ENCODE measurements at regions not wholly inside any gene's neighbourhood (a gene's known extent, or its start where the extent isn't known, plus 50 kb on each side); places are given as distances from the start of the nearest gene placed in this dataset.

- Histone ChIP-seq H4K20me1 (ENCODE audit: insufficient read depth) (no peaks in the 10 kb centered on the region), H3F3A (ENCODE audit: insufficient read depth, low read length, poor library complexity, severe bottlenecking) (no peaks in the 10 kb centered on the region), H3K27me3 (ENCODE audit: insufficient read depth, low read depth, low read length) (no peaks in the 10 kb centered on the region), H2AFZ (ENCODE audit: low read depth, low read length) (no peak overlapping the region), H3K4me2 (ENCODE audit: low read length) (no peak overlapping the region), H3K79me2 (replicated peaks; ENCODE audit: insufficient read depth, low read length) (no peaks in the 10 kb centered on the region), H3K9me2 (ENCODE audit: insufficient read depth, low read length) (no peaks in the 10 kb centered on the region), H3K4me3 (ENCODE audit: low read length) (no peak overlapping the region), H3K9me3 (ENCODE audit: low read length) (no peaks in the 10 kb centered on the region), H3K36me3 (ENCODE audit: insufficient read depth, low read length) (no peaks in the 10 kb centered on the region), H3K27ac (ENCODE audit: low read length) (no peak overlapping the region), H3K9ac (ENCODE audit: low read length) (no peak overlapping the region)
- TF ChIP-seq RAD21 (conservative IDR thresholded peaks at IDR 0.05) (no peak), EZH2 (IDR thresholded peaks at IDR 0.05; ENCODE audit: borderline replicate concordance, insufficient read depth, low read length, poor library complexity, severe bottlenecking) (no peak), POLR2AphosphoS5 (IDR thresholded peaks at IDR 0.05) (no peak), EP300 (conservative IDR thresholded peaks at IDR 0.05; ENCODE audit: poor library complexity, severe bottlenecking) (no peak), MXI1 (conservative IDR thresholded peaks at IDR 0.05; ENCODE audit: poor library complexity, severe bottlenecking) (no peak), TAF1 (IDR thresholded peaks at IDR 0.05; ENCODE audit: low read depth) (no peak), REST (IDR thresholded peaks at IDR 0.05; ENCODE audit: borderline replicate concordance) (no peak), SMC3 (conservative IDR thresholded peaks at IDR 0.05; ENCODE audit: poor library complexity) (no peak), CTCF (IDR thresholded peaks at IDR 0.05; ENCODE audit: poor library complexity, severe bottlenecking) (no peak)
These were observed 68.2 kb downstream of the LHX9 start for GRCh38 chr1:197985351-197985750.

GRCh38 chr1:197986817-197987216 lies 69.6 kb downstream of the LHX9 start:
- H3K27ac ChIP-seq (ENCODE audit: low read length): no peak overlapping the region
- TF ChIP-seq CTCF (IDR thresholded peaks at IDR 0.05; ENCODE audit: poor library complexity, severe bottlenecking) (no peak), REST (IDR thresholded peaks at IDR 0.05; ENCODE audit: borderline replicate concordance) (no peak), SMC3 (conservative IDR thresholded peaks at IDR 0.05; ENCODE audit: poor library complexity) (no peak), EZH2 (IDR thresholded peaks at IDR 0.05; ENCODE audit: borderline replicate concordance, insufficient read depth, low read length, poor library complexity, severe bottlenecking) (no peak), RAD21 (conservative IDR thresholded peaks at IDR 0.05) (no peak), POLR2AphosphoS5 (IDR thresholded peaks at IDR 0.05) (no peak), MXI1 (conservative IDR thresholded peaks at IDR 0.05; ENCODE audit: poor library complexity, severe bottlenecking) (no peak), EP300 (conservative IDR thresholded peaks at IDR 0.05; ENCODE audit: poor library complexity, severe bottlenecking) (no peak)
- H3K9me3 ChIP-seq (ENCODE audit: low read length): no peaks in the 10 kb centered on the region
- H3K27me3 ChIP-seq (ENCODE audit: insufficient read depth, low read depth, low read length): no peaks in the 10 kb centered on the region
- H3K4me3 ChIP-seq (ENCODE audit: low read length): no peak overlapping the region
- H3K79me2 ChIP-seq (replicated peaks; ENCODE audit: insufficient read depth, low read length): no peaks in the 10 kb centered on the region
- no peaks in the 10 kb centered on the region for H4K20me1 ChIP-seq (ENCODE audit: insufficient read depth)
- no peak overlapping the region for H2AFZ ChIP-seq (ENCODE audit: low read depth, low read length)
- H3K9ac ChIP-seq (ENCODE audit: low read length): no peak overlapping the region
- H3K4me2 ChIP-seq (ENCODE audit: low read length): no peak overlapping the region
- no peaks in the 10 kb centered on the region for H3F3A ChIP-seq (ENCODE audit: insufficient read depth, low read length, poor library complexity, severe bottlenecking)
- H3K9me2 ChIP-seq (ENCODE audit: insufficient read depth, low read length): no peaks in the 10 kb centered on the region
- no peaks in the 10 kb centered on the region for H3K36me3 ChIP-seq (ENCODE audit: insufficient read depth, low read length)
